ENCODE measurements at regions not wholly inside any gene's neighbourhood (a gene's known extent, or its start where the extent isn't known, plus 50 kb on each side); places are given as distances from the start of the nearest gene placed in this dataset.

- TF ChIP-seq, protein P1, sequence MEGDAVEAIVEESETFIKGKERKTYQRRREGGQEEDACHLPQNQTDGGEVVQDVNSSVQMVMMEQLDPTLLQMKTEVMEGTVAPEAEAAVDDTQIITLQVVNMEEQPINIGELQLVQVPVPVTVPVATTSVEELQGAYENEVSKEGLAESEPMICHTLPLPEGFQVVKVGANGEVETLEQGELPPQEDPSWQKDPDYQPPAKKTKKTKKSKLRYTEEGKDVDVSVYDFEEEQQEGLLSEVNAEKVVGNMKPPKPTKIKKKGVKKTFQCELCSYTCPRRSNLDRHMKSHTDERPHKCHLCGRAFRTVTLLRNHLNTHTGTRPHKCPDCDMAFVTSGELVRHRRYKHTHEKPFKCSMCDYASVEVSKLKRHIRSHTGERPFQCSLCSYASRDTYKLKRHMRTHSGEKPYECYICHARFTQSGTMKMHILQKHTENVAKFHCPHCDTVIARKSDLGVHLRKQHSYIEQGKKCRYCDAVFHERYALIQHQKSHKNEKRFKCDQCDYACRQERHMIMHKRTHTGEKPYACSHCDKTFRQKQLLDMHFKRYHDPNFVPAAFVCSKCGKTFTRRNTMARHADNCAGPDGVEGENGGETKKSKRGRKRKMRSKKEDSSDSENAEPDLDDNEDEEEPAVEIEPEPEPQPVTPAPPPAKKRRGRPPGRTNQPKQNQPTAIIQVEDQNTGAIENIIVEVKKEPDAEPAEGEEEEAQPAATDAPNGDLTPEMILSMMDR (IDR thresholded peaks at IDR 0.05; ENCODE audit: insufficient read depth, low read length, poor library complexity, severe bottlenecking): no peak
- TF ChIP-seq EZH2phosphoT487 (conservative IDR thresholded peaks at IDR 0.05; ENCODE audit: low read length): no peak
Observed at GRCh38 chr18:39205565-39206195, 1640.1 kb upstream of the CELF4 start.

All from SU-DHL-6 (cell line).